Nephron progenitor cell (in vitro differentiated cells): ENCODE measurements at regions not wholly inside any gene's neighbourhood (a gene's known extent, or its start where the extent isn't known, plus 50 kb on each side); places are given as distances from the start of the nearest gene placed in this dataset.

Experiments used
- DNase-seq: peaks from one replicate; pipeline ENCODE4 v3.0.0; 2021
- H3K27ac Mint-ChIP-seq: 2 replicates; pipeline ENCODE4 v1.8.0; 2021; ENCODE audit warnings: mild to moderate bottlenecking, moderate library complexity, mixed read lengths
- H3K27me3 Mint-ChIP-seq: 2 replicates; pipeline ENCODE4 v1.8.0; 2021; ENCODE audit warnings: mild to moderate bottlenecking, low read depth, mixed read lengths; ENCODE audit not compliant: poor library complexity
- H3K36me3 Mint-ChIP-seq: 2 replicates; pipeline ENCODE4 v1.8.0; 2021; ENCODE audit warnings: low read depth, mixed read lengths
- H3K4me1 Mint-ChIP-seq: 2 replicates; pipeline ENCODE4 v1.8.0; 2021; ENCODE audit warnings: mixed read lengths
- H3K4me3 Mint-ChIP-seq: 2 replicates; pipeline ENCODE4 v1.8.0; 2021; ENCODE audit warnings: mild to moderate bottlenecking, moderate library complexity, mixed read lengths
- H3K9me3 Mint-ChIP-seq: 2 replicates; pipeline ENCODE4 v1.8.0; 2021; ENCODE audit warnings: mild to moderate bottlenecking, moderate library complexity, mixed read lengths
- TF ChIP-seq, protein P1 (sequence below): fragments of 200-600 bp; sonication (generic); IDR thresholded peaks from 2 replicates; pipeline ENCODE4 v1.5.0; 2021; ENCODE audit warnings: antibody characterized with exemption

DNA sequence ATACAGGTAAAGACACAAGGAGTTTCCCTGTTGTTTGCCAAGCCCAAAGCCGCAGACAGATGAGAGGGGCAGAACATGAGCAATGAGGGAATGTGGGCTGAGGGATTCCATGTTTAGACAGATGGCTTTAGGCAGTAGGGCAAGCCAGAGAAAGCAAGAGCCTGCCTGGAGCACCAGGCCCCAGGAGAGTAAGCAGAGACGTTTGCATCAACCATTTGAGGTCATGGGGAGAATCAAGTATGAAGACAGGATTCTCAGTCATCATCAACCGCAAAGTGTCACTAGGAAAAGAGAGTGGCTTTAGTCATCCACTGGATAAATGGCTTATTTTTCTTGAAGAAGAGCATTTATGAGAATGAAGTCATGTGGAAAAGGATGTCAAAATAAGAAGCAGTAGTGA lies 184.7 kb downstream of the COG6 start:
- Mint-ChIP-seq H3K27me3 (no peaks in the 10 kb centered on the region), H3K4me3 (no peak overlapping the region), H3K27ac (peak overlapping the region; percentile 59), H3K9me3 (peaks cover 5% of the 10 kb centered on the region), H3K36me3 (no peaks in the 10 kb centered on the region), H3K4me1 (peaks cover 14% of the 10 kb centered on the region)
- TF ChIP-seq, protein P1, sequence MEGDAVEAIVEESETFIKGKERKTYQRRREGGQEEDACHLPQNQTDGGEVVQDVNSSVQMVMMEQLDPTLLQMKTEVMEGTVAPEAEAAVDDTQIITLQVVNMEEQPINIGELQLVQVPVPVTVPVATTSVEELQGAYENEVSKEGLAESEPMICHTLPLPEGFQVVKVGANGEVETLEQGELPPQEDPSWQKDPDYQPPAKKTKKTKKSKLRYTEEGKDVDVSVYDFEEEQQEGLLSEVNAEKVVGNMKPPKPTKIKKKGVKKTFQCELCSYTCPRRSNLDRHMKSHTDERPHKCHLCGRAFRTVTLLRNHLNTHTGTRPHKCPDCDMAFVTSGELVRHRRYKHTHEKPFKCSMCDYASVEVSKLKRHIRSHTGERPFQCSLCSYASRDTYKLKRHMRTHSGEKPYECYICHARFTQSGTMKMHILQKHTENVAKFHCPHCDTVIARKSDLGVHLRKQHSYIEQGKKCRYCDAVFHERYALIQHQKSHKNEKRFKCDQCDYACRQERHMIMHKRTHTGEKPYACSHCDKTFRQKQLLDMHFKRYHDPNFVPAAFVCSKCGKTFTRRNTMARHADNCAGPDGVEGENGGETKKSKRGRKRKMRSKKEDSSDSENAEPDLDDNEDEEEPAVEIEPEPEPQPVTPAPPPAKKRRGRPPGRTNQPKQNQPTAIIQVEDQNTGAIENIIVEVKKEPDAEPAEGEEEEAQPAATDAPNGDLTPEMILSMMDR: no peak
- DNase-seq: no peak

DNA sequence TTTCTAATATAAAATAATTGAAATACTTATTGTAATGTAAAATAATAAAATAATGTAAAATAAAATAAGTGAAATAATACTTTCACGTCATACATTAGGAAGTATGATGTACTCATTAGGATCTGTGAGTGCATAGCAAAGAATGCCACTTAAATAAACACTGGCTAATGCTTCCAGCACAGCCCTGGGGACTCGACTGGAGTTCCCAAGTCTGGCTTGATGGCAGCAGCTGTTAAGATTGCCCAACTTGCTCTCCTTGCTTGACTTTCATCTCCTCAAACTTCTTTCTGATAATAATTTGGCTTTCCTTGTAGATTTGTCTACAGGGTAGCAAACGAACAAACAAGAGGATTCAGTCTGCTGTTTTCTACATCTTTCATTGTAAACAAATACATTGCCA lies 191.9 kb downstream of the COG6 start:
- Mint-ChIP-seq H3K27ac (no peak overlapping the region), H3K4me3 (no peak overlapping the region), H3K4me1 (no peaks in the 10 kb centered on the region), H3K36me3 (no peaks in the 10 kb centered on the region), H3K27me3 (peaks cover 4% of the 10 kb centered on the region), H3K9me3 (peaks cover 21% of the 10 kb centered on the region)
- TF ChIP-seq, protein P1: no peak
- no peak for DNase-seq

DNA sequence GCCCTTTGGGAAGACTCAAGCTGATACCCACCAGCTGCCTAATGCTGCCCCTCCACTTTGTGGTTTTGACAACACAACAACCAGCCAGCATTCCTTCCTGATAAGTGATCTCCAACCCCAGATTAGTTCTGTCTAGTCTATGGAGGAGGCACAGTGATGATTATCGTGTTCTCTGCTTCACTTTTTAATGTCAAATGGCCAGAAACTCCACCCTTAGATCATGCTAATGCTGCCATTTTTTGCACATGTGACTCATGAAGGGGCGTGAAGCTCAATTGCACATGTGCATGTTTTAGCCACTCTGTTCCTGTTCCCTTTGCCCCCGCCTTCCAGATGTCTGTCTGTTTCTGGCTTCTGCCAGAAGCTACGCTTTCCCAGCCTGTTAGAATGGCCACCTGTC lies 199.8 kb downstream of the COG6 start:
- no peak for DNase-seq

DNA sequence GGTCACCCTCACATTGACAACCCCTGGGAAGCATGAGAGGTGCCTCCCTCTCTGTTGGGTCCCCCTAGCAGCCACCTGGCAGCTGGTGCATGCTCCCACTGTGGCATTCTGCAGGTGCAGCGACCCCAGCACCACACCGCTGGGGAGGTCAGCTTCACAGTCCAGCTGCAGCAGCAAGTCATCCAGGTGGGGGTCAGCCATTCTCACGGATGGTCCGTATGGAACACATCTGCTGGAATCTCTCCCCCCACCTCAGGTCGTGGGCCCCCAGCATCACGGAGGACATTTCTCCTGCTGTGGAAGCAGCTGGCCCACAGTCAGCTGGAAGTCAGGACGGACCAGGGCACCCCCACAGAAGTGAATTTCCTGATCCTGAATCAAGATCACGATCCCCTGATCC lies 201.3 kb downstream of the COG6 start:
- Mint-ChIP-seq H3K27me3 (peaks cover 7% of the 10 kb centered on the region), H3K9me3 (peaks cover 27% of the 10 kb centered on the region), H3K4me1 (no peaks in the 10 kb centered on the region), H3K4me3 (no peak overlapping the region), H3K27ac (no peak overlapping the region), H3K36me3 (peaks cover 5% of the 10 kb centered on the region)
- TF ChIP-seq, protein P1: no peak
- no peak for DNase-seq

More for the DNA sequence above, 199.8 kb downstream of the COG6 start:
- Mint-ChIP-seq H3K4me3 (no peak overlapping the region), H3K27me3 (peaks cover 4% of the 10 kb centered on the region), H3K9me3 (peaks cover 33% of the 10 kb centered on the region), H3K36me3 (peaks cover 5% of the 10 kb centered on the region), H3K27ac (no peak overlapping the region), H3K4me1 (no peaks in the 10 kb centered on the region)
- TF ChIP-seq, protein P1: no peak

DNA sequence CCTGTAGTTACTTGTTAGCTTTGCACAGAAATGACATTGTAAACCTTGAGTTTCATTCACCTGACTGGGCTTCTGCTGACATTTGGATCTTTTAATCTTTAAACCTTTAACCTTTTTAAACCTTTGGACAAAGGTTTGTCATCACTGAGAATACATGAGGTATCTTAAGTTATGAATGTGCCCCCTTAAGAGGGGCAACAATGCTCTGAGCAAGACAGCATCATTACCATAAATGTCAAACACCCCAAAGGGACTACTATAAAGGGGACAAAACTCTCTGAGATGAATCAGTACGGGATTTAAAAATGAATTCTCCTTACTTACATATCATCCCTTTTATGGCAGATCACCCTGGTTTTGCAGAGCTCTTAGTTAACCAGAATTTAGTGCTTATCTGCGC lies 203.3 kb downstream of the COG6 start:
- TF ChIP-seq, protein P1: no peak
- H3K27me3 Mint-ChIP-seq: peaks cover 7% of the 10 kb centered on the region
- no peak for DNase-seq
- H3K4me1 Mint-ChIP-seq: no peaks in the 10 kb centered on the region
- H3K27ac Mint-ChIP-seq: no peak overlapping the region
- no peak overlapping the region for H3K4me3 Mint-ChIP-seq
- no peaks in the 10 kb centered on the region for H3K36me3 Mint-ChIP-seq
- H3K9me3 Mint-ChIP-seq: peaks cover 9% of the 10 kb centered on the region

DNA sequence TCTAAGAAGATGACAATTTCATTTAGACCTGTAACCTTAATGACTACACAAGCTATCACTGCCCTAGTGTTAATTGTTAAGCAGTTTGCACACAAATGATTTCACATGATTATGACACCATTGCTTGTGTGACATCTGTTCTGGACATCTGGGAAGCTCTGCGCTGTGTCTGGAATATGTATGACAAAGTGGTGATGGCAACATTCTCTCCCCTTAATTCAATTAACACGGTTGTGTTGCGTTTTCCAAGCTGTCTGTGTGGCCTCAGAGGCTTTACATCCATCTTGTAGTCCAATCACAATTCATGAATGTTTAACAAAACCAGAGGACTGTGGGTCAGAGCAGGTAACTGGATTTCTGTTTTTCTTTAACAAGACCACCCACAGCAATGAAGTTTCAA lies 204.4 kb downstream of the COG6 start:
- H3K4me1 Mint-ChIP-seq: no peaks in the 10 kb centered on the region
- no peak for DNase-seq
- H3K27me3 Mint-ChIP-seq: peaks cover 7% of the 10 kb centered on the region
- H3K4me3 Mint-ChIP-seq: no peak overlapping the region
- H3K36me3 Mint-ChIP-seq: no peaks in the 10 kb centered on the region
- TF ChIP-seq, protein P1: no peak
- H3K9me3 Mint-ChIP-seq: peaks cover 4% of the 10 kb centered on the region
- H3K27ac Mint-ChIP-seq: no peak overlapping the region
